Activated CD4-positive, alpha-beta T cell treated with anti-CD3 and anti-CD28 coated beads for 48 hours (primary cell): ENCODE measurements at regions not wholly inside any gene's neighbourhood (a gene's known extent, or its start where the extent isn't known, plus 50 kb on each side); places are given as distances from the start of the nearest gene placed in this dataset.
A peak's percentile ranks its signal among the peaks of the same experiment; 100 is the strongest.
"Not testable (repeated sequence)": the region's sequence is repeated elsewhere in the genome, so short reads cannot be mapped to it uniquely, and the experiment has no call there.

ENCODE experiments used
- DNase-seq: peaks from one replicate; pipeline ENCODE4 v3.0.0-alpha.2; 2020

GRCh38 chr6:15758631-15759215, 95.9 kb upstream of the DTNBP1 start:
- DNase-seq: no peak

GRCh38 chr6:15755526-15755925, 92.7 kb upstream of the DTNBP1 start:
- no peak for DNase-seq

- DNase-seq: no peak
Observed at GRCh38 chr6:15754706-15755079, 91.9 kb upstream of the DTNBP1 start.

- DNase-seq: no peak
Observed at GRCh38 chr6:15754035-15754705, 91.3 kb upstream of the DTNBP1 start.

- no peak for DNase-seq
Observed at GRCh38 chr6:15752820-15753219, 90.0 kb upstream of the DTNBP1 start.

GRCh38 chr6:15751721-15752350, 89.0 kb upstream of the DTNBP1 start:
- no peak for DNase-seq

GRCh38 chr6:15748341-15748740, 85.5 kb upstream of the DTNBP1 start:
- no peak for DNase-seq

- DNase-seq: no peak
Observed at GRCh38 chr6:15747354-15747883, 84.6 kb upstream of the DTNBP1 start.

- no peak for DNase-seq
Observed at GRCh38 chr6:15745781-15746180, 83.0 kb upstream of the DTNBP1 start.

GRCh38 chr6:15744818-15745402, 82.1 kb upstream of the DTNBP1 start:
- peak; percentile 16 for DNase-seq

- DNase-seq: not testable (repeated sequence)
Observed at GRCh38 chr6:15742013-15742412, 79.2 kb upstream of the DTNBP1 start.

GRCh38 chr6:15741405-15741804, 78.6 kb upstream of the DTNBP1 start:
- DNase-seq: no peak

- DNase-seq: no peak
Observed at GRCh38 chr6:15739867-15740266, 77.0 kb upstream of the DTNBP1 start.

- no peak for DNase-seq
Observed at GRCh38 chr6:15739353-15739752, 76.5 kb upstream of the DTNBP1 start.

GRCh38 chr6:15738195-15738594, 75.4 kb upstream of the DTNBP1 start:
- DNase-seq: not testable (repeated sequence)

- DNase-seq: no peak
Observed at GRCh38 chr6:15736297-15736696, 73.5 kb upstream of the DTNBP1 start.

- peak; percentile 22 for DNase-seq
Observed at GRCh38 chr6:15735567-15736265, 72.9 kb upstream of the DTNBP1 start.

- no peak for DNase-seq
Observed at GRCh38 chr6:15734118-15734897, 71.5 kb upstream of the DTNBP1 start.

GRCh38 chr6:15730922-15731321, 68.1 kb upstream of the DTNBP1 start:
- DNase-seq: no peak

- no peak for DNase-seq
Observed at GRCh38 chr6:15730442-15730841, 67.6 kb upstream of the DTNBP1 start.

GRCh38 chr6:15722731-15723130, 59.9 kb upstream of the DTNBP1 start:
- DNase-seq: no peak

- no peak for DNase-seq
Observed at GRCh38 chr6:15716889-15717288, 54.1 kb upstream of the DTNBP1 start.
